ENCODE measurements at regions not wholly inside any gene's neighbourhood (a gene's known extent, or its start where the extent isn't known, plus 50 kb on each side); places are given as distances from the start of the nearest gene placed in this dataset.

GRCh38 chr12:84594157-84594556 lies 318.4 kb downstream of the SLC6A15 start:
- DNase-seq, result no peak

DNA sequence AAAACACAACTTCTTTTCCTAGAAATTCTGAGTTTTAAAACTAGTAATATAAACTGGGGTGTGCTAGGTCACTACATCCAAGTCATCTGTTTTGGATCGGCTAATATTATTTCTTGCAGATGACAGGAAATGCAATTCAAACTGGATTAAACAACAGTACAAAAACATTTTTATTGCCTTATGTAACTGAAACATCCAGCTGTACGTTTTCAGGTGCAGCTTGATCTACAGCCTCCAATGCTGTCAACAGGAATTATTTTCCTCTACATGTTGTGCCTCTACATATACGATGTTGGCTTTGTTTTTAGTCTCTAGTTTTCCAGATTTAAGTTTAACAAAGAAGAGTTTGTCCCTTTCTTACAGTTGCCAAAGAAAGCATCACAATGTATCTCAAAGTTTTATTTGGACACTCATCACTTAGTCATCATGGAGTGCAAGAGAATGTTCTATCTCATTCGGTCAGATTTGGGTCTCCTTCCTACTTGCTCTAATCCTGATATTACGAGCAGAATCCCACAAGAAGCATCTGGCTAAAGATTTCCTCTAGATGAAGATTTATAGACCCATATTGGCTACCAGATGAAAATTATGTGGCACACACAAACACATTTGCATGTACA lies 326.7 kb downstream of the SLC6A15 start:
- no peak for DNase-seq

GRCh38 chr12:84572196-84572595 lies 340.4 kb downstream of the SLC6A15 start:
- DNase-seq, result no peak

DNA sequence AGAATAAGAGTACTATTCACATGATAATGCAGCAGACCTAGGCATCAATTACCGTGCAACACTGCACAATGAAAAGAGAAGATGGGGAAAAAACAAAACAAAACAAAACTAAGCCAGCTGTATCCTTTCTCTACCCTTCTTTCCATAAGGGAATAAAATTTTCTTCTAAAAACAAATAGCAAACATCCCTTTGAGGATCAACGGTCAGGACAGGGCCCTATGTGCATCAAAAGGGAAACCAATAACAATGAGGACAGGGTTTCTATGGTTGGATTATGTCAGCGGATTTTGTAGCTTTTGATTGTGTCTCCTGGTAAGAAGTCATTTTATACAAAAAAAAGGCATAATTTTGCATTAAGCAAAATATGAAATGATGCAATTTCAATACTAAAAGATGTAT lies 350.3 kb downstream of the SLC6A15 start:
- no peak for DNase-seq

DNA sequence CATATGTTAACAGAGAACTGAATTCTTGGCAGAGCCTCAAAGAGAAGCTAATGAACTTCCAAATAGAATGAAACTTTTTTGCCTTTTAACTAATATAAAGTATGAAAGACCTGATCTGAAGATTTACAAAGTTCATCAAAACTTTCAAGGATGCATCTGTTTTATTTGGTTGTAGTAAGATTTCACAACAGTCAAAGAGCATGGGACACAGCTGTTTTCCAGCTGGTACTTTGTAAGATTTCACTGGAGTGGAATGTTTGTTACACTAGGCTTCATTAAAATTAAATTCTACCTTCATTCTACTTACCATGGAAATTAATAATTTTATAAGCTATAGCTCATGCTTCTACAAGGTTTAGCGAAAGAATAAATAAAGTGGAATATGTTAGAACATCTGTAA lies 351.2 kb downstream of the SLC6A15 start:
- DNase-seq, result no peak

DNA sequence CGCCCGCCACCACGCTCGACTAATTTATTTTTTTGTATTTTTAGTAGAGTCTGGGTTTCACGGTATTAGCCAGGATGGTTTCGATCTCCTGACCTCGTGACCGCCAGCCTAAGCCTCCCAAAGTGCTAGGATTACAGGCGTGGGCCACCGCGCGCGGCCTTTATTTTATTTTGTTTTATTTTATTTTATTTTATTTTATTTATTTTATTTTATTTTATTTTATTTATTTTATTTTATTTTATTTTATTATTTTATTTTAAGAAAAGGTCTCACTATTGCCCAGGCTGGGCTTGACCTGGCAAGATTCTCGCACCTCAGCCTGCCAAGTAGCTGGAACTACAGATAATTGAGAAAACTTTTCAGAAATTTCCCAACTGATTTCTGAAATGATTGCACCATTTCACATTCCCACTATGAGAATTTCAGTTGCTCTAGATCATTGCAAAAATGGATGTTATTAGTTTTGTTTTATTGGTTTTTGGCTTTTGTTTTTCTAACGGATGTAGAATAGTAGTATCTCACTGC lies 358.3 kb downstream of the SLC6A15 start:
- DNase-seq, result no peak

GRCh38 chr12:84553331-84554117 lies 359.1 kb downstream of the SLC6A15 start:
- DNase-seq, result no peak

DNA sequence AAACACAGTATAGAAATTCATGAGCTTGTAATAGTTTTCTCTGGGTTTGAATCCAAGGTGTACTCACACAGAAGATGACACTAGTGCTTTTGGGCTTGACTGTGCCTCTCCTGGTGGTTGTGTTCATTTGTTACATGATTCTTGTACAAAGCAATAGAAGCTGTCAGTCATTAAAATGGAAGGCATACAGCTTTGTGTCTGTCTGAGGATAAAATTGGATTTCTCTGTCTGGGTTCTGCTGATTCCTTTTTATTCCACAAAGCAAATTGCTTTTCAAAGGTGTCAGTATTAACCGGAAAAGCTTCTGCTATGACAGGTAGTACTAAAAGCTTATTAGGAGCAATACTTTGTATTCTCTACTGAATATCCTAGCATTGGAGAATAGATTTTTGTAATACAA lies 361.2 kb downstream of the SLC6A15 start:
- DNase-seq, result no peak

DNA sequence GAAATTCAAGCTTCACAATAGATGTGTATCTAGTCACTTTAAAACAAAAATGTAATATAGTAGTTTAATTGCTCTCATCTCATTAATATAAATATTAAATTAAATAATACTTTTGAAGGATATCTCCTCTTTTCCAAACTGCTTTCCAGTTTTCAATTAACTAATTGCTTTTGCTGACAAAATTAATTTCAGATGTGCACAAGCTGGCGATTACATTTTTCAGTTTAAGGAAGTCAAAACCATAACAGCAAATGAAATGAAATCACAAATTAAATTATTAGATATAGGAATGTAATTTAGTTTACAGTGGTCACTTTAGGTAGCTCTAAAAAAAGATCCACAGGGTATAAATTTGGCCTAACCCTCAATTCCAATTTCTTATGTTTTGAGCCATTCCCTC lies 362.1 kb downstream of the SLC6A15 start:
- no peak for DNase-seq

DNA sequence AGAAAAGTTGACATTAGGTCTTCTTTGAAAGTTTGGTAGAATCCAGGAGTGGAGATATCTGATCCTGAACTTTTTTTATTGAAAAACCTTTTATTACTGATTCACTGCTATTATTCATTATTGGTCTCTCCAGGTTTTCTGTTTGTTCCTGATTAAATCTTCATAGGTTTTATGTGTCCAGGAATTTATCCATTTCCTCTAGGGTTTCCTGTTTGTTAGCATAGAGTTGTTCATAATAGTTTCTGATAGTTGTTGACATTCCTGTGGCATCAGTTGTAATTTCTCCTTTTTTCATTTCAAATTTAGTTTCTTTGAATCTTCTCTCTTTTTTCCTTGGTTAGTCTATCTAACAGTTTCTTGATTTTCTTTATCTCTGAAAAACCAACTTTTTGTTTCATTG lies 370.3 kb downstream of the SLC6A15 start:
- no peak for DNase-seq

GRCh38 chr12:84537666-84538065 lies 374.9 kb downstream of the SLC6A15 start:
- no peak for DNase-seq

GRCh38 chr12:84512751-84513150 lies 399.8 kb downstream of the SLC6A15 start:
- DNase-seq, result no peak

GRCh38 chr12:84508851-84509260 lies 403.7 kb downstream of the SLC6A15 start:
- no peak for DNase-seq

GRCh38 chr12:84507956-84508850 lies 404.4 kb downstream of the SLC6A15 start:
- DNase-seq, result no peak

DNA sequence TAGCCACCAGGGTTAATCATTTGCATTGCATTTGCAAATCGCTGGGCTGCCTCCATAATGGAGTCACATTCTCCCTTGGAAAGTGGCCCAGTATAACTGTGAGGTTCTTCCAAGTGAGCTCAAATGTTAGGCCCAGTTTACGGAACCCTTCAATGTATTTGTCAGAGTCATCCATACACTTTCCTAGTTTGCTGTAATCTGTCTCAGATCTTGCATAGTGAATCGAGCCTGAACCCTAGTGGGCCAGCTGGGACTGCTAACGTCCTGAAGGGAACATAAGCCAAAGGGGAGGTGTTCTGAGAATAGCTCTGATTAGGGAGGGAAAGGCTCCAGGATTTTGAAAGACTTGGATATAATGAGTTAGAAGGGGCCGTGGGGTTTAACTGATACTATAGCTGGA lies 406.3 kb downstream of the SLC6A15 start:
- no peak for DNase-seq

DNA sequence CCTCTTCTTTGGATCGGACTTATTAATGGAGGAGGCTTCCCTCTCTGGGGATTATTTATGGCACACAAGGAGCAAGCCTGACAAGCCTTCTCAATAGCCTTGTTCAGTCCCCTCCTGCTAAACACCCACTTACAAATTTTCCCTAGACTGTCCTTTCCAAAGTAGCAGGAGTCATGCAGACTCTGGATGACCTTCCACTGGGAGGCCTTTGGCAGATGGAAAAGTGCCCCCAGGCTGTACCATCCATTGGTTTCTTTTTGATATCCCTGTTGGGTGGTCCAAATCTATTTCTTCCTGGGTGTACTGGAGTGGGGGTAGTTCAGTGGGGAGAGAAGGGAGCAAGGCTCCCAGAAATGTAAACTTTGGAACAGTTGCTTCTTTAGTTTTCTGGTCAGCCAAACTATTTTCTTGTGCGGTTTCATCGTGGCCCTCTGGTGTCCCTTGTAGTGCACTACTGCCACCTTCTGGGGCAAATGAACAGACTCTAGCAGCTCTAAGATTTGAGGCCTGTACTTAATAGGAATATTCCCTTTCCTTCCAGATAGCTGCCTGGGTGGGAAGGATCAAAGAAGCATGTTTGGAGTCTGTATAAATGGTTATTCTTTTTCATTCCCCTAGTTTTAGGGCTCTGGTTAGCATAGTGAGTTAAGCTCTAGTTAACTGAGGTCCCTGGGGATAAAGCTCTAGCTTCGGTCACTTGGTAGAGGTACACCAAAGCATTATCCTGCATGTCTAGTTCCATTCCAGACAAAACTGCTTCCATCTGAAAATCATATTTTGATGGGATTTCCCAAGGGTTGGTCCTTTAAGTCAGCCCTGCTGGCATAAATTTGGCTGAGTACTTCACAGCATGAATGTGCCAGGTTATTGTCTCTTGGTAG lies 409.5 kb downstream of the SLC6A15 start:
- peak; percentile 43 for DNase-seq

- DNase-seq, result no peak
Measured at GRCh38 chr12:84502180-84502860, 410.3 kb downstream of the SLC6A15 start.

DNA sequence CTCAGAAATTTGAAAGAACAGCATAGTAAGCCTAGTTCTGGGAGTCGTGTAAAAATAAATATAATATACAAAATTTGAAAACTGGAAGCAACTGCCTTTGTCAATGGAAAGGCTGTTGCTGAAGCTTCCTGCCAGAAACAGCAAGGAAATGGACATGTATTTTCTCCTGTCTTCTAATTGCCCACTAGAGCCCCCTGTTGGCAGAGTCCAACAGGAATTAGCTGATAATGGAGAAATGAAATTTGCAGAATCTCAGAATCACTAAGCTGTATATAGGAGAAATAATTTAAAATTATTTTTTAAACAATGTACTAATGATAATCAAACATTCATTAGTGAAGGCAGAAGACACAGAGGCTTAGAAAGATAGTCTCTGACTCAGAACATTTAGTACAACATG lies 414.8 kb downstream of the SLC6A15 start:
- peak; percentile 35 for DNase-seq

GRCh38 chr12:84495711-84496110 lies 416.9 kb downstream of the SLC6A15 start:
- DNase-seq, result no peak

GRCh38 chr12:84492351-84492883 lies 420.2 kb downstream of the SLC6A15 start:
- DNase-seq, result no peak

- DNase-seq, result no peak
Measured at GRCh38 chr12:84484798-84485197, 427.8 kb downstream of the SLC6A15 start.

All from NCI-H1105 (cell line).